ENCODE measurements at regions not wholly inside any gene's neighbourhood (a gene's known extent, or its start where the extent isn't known, plus 50 kb on each side); places are given as distances from the start of the nearest gene placed in this dataset.

DNA sequence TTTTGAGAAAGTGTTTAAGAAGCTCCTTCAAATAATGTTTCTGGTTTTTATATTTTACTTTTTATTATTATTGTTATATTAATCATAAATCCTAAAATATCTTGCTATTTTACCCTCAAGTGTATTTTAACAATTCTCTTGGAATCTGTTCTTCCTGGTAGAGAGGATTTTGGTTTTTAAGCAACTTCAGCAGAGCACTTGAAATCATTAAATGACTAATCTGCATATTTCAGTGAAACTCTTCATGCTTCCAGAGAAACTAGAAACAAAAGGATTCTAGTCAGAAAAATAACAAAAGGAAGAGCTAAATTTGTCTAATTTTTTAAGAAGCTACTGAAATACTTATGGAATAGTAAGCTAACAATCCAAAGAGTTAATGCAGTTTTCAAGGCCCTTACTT, 1057.3 kb downstream of the TLE1 start:
- H3K4me1 ChIP-seq (ENCODE audit: control insufficient read depth, insufficient read depth, low read length, poor library complexity, severe bottlenecking) = no peaks in the 10 kb centered on the region
- H3K27me3 ChIP-seq (replicated peaks; ENCODE audit: control insufficient read depth, insufficient read depth, low read length, poor library complexity, severe bottlenecking) = no peaks in the 10 kb centered on the region
- no peak for DNase-seq
- no peak overlapping the region for H3K4me3 ChIP-seq (ENCODE audit: insufficient read depth, low read depth, low read length, poor library complexity, severe bottlenecking)
- no peak overlapping the region for H3K27ac ChIP-seq (ENCODE audit: insufficient read depth, low read length, poor library complexity, severe bottlenecking)
- no peaks in the 10 kb centered on the region for H3K36me3 ChIP-seq (ENCODE audit: control insufficient read depth, insufficient read depth, low read length)
- H3K9me3 ChIP-seq (ENCODE audit: control insufficient read depth, low read length) = no peaks in the 10 kb centered on the region

DNA sequence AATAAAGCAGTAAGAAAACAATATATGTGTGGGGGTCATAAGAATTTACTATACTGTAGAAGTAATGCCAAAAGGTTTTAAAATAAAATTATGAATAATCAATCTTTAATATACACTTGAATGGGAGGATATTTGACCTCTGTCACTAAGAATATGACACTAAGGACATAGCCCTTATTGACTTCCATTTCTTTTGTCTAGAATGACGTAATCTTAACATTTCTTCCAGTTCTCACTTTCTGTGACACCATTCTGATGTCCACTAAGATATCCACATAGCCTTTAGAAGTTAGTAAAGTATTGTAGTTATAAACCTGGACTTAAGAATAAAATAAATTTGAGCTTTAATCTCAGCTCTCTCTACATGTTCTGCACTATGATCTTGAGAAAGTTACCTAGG, 1050.7 kb downstream of the TLE4 start:
- Histone ChIP-seq H3K36me3 (ENCODE audit: control insufficient read depth, insufficient read depth, low read length) (no peaks in the 10 kb centered on the region), H3K4me1 (ENCODE audit: control insufficient read depth, insufficient read depth, low read length, poor library complexity, severe bottlenecking) (no peaks in the 10 kb centered on the region), H3K4me3 (ENCODE audit: insufficient read depth, low read depth, low read length, poor library complexity, severe bottlenecking) (no peak overlapping the region), H3K27me3 (replicated peaks; ENCODE audit: control insufficient read depth, insufficient read depth, low read length, poor library complexity, severe bottlenecking) (no peaks in the 10 kb centered on the region), H3K27ac (ENCODE audit: insufficient read depth, low read length, poor library complexity, severe bottlenecking) (no peak overlapping the region), H3K9me3 (ENCODE audit: control insufficient read depth, low read length) (no peaks in the 10 kb centered on the region)
- DNase-seq = no peak

DNA sequence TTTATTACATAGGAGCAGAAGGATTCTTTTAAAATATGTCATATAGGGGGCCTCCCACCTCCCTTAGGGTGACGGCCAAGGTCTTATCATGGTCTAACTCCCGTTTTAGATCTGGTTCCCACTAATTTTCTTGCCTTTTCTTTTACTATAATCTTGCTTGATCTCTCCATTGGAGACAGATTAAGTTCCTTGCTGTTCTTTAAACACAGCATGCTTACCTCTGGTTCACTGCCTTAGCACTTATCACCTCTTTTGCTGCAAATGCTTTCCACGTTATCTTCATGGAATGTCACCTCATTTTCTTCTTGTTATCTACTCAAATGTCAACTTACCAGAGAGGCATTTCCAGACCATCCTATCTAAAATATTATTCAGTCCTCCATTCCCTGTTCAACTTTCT, 1047.6 kb downstream of the TLE4 start:
- no peaks in the 10 kb centered on the region for H3K4me1 ChIP-seq (ENCODE audit: control insufficient read depth, insufficient read depth, low read length, poor library complexity, severe bottlenecking)
- H3K27me3 ChIP-seq (replicated peaks; ENCODE audit: control insufficient read depth, insufficient read depth, low read length, poor library complexity, severe bottlenecking) = no peaks in the 10 kb centered on the region
- DNase-seq = no peak
- no peak overlapping the region for H3K4me3 ChIP-seq (ENCODE audit: insufficient read depth, low read depth, low read length, poor library complexity, severe bottlenecking)
- H3K36me3 ChIP-seq (ENCODE audit: control insufficient read depth, insufficient read depth, low read length) = no peaks in the 10 kb centered on the region
- H3K9me3 ChIP-seq (ENCODE audit: control insufficient read depth, low read length) = no peaks in the 10 kb centered on the region
- H3K27ac ChIP-seq (ENCODE audit: insufficient read depth, low read length, poor library complexity, severe bottlenecking) = no peak overlapping the region

DNA sequence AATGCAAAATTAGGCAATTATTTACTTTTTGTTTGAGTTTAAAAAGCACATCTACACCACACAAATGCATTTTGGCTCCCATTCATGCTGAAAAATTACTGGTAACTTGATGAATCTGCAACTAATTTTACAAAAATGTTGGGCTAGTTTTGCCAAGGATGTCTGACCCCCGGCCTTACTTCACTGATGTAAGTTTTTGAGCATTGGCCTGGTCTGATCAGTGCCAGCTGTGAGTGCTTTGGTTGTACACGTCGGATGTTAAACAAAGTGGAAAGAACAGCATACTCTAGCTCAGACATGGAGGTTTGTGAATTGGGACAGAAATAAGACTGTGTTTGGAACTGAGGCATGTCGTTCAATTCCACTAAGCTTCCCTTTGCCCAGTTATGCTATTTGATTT, 1044.2 kb downstream of the TLE4 start:
- no peak for DNase-seq
- H3K27me3 ChIP-seq (replicated peaks; ENCODE audit: control insufficient read depth, insufficient read depth, low read length, poor library complexity, severe bottlenecking) = no peaks in the 10 kb centered on the region
- H3K36me3 ChIP-seq (ENCODE audit: control insufficient read depth, insufficient read depth, low read length) = no peaks in the 10 kb centered on the region
- no peaks in the 10 kb centered on the region for H3K4me1 ChIP-seq (ENCODE audit: control insufficient read depth, insufficient read depth, low read length, poor library complexity, severe bottlenecking)
- no peaks in the 10 kb centered on the region for H3K9me3 ChIP-seq (ENCODE audit: control insufficient read depth, low read length)
- H3K27ac ChIP-seq (ENCODE audit: insufficient read depth, low read length, poor library complexity, severe bottlenecking) = no peak overlapping the region
- no peak overlapping the region for H3K4me3 ChIP-seq (ENCODE audit: insufficient read depth, low read depth, low read length, poor library complexity, severe bottlenecking)

DNA sequence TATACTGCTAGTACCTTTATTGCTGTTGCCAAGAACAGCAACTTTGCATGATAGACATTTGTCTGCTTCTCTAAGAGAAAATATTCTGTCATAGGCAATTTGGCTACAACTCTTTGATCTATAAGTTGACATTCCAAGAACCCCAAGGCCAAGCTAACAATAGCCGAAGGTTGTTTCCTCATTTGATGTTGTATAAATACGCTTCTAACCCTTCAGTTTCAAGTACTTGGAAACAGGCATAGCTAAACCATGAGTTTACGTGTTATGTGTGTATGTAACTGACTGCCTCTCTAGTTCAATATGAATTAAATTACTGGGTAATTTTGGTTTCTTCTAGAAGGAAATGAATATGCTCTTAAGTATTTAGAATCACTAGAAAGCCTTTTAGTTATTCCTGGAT, 1034.0 kb downstream of the TLE4 start:
- Histone ChIP-seq H3K9me3 (ENCODE audit: control insufficient read depth, low read length) (no peaks in the 10 kb centered on the region), H3K4me1 (ENCODE audit: control insufficient read depth, insufficient read depth, low read length, poor library complexity, severe bottlenecking) (no peaks in the 10 kb centered on the region), H3K27me3 (replicated peaks; ENCODE audit: control insufficient read depth, insufficient read depth, low read length, poor library complexity, severe bottlenecking) (no peaks in the 10 kb centered on the region), H3K36me3 (ENCODE audit: control insufficient read depth, insufficient read depth, low read length) (no peaks in the 10 kb centered on the region), H3K4me3 (ENCODE audit: insufficient read depth, low read depth, low read length, poor library complexity, severe bottlenecking) (no peak overlapping the region), H3K27ac (ENCODE audit: insufficient read depth, low read length, poor library complexity, severe bottlenecking) (no peak overlapping the region)
- no peak for DNase-seq

DNA sequence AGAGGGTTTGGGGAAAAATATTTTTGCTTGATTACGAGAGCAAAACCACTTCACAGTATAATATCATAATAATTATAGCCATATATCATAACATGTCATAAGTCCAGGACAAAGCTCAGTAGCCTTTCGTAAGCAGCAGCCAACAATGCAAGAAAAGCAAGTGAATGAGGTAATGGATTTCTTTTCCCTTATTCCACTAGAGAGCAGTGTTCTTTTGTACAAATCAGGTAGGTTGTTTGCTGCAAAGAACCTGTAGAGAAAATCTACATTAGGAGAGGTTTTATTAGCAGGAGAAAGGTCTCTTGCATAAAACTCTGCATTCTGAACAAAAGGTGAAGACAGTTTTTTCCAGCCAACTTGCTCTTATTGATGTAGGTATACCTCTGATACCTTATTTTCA, 1033.4 kb downstream of the TLE4 start:
- Histone ChIP-seq H3K36me3 (ENCODE audit: control insufficient read depth, insufficient read depth, low read length) (no peaks in the 10 kb centered on the region), H3K27me3 (replicated peaks; ENCODE audit: control insufficient read depth, insufficient read depth, low read length, poor library complexity, severe bottlenecking) (no peaks in the 10 kb centered on the region), H3K9me3 (ENCODE audit: control insufficient read depth, low read length) (no peaks in the 10 kb centered on the region), H3K27ac (ENCODE audit: insufficient read depth, low read length, poor library complexity, severe bottlenecking) (no peak overlapping the region), H3K4me3 (ENCODE audit: insufficient read depth, low read depth, low read length, poor library complexity, severe bottlenecking) (no peak overlapping the region), H3K4me1 (ENCODE audit: control insufficient read depth, insufficient read depth, low read length, poor library complexity, severe bottlenecking) (no peaks in the 10 kb centered on the region)
- DNase-seq = no peak

DNA sequence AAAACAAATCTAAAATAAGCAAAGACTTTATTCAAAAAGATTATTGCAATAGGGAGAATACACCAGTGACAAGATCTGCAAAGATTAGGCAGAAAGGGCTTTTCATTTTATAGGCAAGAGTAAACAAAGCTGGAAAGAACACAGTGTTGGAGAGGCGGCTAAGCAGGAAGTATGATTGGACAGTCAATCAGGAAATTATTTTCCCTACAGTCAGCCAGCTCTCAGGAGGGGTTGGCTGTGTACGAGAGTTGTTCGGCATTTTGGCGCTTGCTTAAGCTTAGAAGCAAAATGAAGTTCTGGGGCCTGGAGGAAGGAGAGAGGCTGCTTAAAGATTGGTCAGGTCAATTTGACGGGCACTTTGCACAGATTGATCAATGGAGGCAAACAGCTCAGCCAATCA, 1030.5 kb downstream of the TLE4 start:
- Histone ChIP-seq H3K4me3 (ENCODE audit: insufficient read depth, low read depth, low read length, poor library complexity, severe bottlenecking) (no peak overlapping the region), H3K27me3 (replicated peaks; ENCODE audit: control insufficient read depth, insufficient read depth, low read length, poor library complexity, severe bottlenecking) (no peaks in the 10 kb centered on the region), H3K9me3 (ENCODE audit: control insufficient read depth, low read length) (no peaks in the 10 kb centered on the region), H3K27ac (ENCODE audit: insufficient read depth, low read length, poor library complexity, severe bottlenecking) (no peak overlapping the region), H3K36me3 (ENCODE audit: control insufficient read depth, insufficient read depth, low read length) (no peaks in the 10 kb centered on the region), H3K4me1 (ENCODE audit: control insufficient read depth, insufficient read depth, low read length, poor library complexity, severe bottlenecking) (no peaks in the 10 kb centered on the region)
- DNase-seq = no peak

DNA sequence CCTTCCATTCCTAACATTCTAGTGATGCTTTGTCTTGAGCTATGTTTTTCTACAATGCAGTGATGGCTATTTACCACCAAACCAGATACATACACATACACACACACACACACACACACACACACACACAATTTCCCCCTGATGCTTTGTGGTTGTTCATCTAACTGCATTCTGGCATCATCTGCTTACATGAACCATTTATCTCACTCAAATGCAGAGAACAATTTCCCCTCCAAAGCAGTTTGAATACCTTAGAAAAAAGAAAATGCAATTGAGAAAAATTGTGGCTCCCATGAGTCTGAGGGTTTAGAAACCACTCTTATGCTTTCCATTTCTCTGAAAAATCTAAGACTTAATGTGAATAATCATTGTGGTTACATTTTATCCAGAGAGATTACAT, 1024.8 kb downstream of the TLE4 start:
- Histone ChIP-seq H3K4me3 (ENCODE audit: insufficient read depth, low read depth, low read length, poor library complexity, severe bottlenecking) (no peak overlapping the region), H3K27ac (ENCODE audit: insufficient read depth, low read length, poor library complexity, severe bottlenecking) (no peak overlapping the region), H3K9me3 (ENCODE audit: control insufficient read depth, low read length) (no peaks in the 10 kb centered on the region), H3K27me3 (replicated peaks; ENCODE audit: control insufficient read depth, insufficient read depth, low read length, poor library complexity, severe bottlenecking) (no peaks in the 10 kb centered on the region), H3K36me3 (ENCODE audit: control insufficient read depth, insufficient read depth, low read length) (no peaks in the 10 kb centered on the region), H3K4me1 (ENCODE audit: control insufficient read depth, insufficient read depth, low read length, poor library complexity, severe bottlenecking) (no peaks in the 10 kb centered on the region)
- no peak for DNase-seq

DNA sequence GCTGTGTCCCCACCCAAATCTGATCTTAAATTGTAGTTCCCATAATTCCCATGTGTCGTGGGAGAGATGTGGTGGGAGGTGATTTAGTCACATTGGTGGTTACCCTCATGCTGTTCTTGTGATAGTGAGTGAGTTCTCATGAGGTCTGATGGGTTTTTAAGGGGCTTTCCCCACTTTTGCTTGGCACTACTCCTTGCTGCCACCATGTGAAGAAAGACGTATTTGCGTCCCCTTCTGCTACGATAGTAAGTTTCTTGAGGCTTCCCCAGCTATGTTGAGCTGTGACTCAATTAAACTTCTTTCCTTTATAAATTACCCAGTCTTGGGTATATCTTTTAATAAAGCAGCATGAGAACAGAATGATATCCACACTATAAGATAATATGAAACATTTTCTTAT, 1023.4 kb downstream of the TLE4 start:
- no peak overlapping the region for H3K4me3 ChIP-seq (ENCODE audit: insufficient read depth, low read depth, low read length, poor library complexity, severe bottlenecking)
- no peaks in the 10 kb centered on the region for H3K4me1 ChIP-seq (ENCODE audit: control insufficient read depth, insufficient read depth, low read length, poor library complexity, severe bottlenecking)
- no peaks in the 10 kb centered on the region for H3K27me3 ChIP-seq (replicated peaks; ENCODE audit: control insufficient read depth, insufficient read depth, low read length, poor library complexity, severe bottlenecking)
- H3K27ac ChIP-seq (ENCODE audit: insufficient read depth, low read length, poor library complexity, severe bottlenecking) = no peak overlapping the region
- DNase-seq = no peak
- H3K36me3 ChIP-seq (ENCODE audit: control insufficient read depth, insufficient read depth, low read length) = no peaks in the 10 kb centered on the region
- H3K9me3 ChIP-seq (ENCODE audit: control insufficient read depth, low read length) = no peaks in the 10 kb centered on the region

DNA sequence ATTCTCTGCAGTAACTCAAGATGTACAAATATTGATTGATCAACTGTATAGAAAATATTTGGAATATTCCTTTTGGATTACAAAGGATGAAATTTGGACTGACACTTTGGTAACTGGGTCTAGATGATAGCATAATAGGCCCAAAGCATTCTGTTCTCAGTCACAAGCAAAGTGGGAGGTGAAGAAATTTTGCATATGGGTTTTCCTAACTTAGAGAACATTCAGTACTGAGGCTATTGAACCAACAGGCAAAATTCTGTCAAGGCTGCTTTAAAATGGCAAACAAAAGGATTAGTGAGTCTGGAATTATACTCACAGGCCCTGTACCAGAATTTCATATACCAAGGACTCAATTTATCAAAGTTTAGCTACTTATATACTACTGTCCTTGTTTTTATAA, 1020.6 kb downstream of the TLE4 start:
- Histone ChIP-seq H3K4me3 (ENCODE audit: insufficient read depth, low read depth, low read length, poor library complexity, severe bottlenecking) (no peak overlapping the region), H3K27ac (ENCODE audit: insufficient read depth, low read length, poor library complexity, severe bottlenecking) (no peak overlapping the region), H3K4me1 (ENCODE audit: control insufficient read depth, insufficient read depth, low read length, poor library complexity, severe bottlenecking) (no peaks in the 10 kb centered on the region), H3K9me3 (ENCODE audit: control insufficient read depth, low read length) (no peaks in the 10 kb centered on the region), H3K27me3 (replicated peaks; ENCODE audit: control insufficient read depth, insufficient read depth, low read length, poor library complexity, severe bottlenecking) (no peaks in the 10 kb centered on the region), H3K36me3 (ENCODE audit: control insufficient read depth, insufficient read depth, low read length) (no peaks in the 10 kb centered on the region)
- DNase-seq = no peak

DNA sequence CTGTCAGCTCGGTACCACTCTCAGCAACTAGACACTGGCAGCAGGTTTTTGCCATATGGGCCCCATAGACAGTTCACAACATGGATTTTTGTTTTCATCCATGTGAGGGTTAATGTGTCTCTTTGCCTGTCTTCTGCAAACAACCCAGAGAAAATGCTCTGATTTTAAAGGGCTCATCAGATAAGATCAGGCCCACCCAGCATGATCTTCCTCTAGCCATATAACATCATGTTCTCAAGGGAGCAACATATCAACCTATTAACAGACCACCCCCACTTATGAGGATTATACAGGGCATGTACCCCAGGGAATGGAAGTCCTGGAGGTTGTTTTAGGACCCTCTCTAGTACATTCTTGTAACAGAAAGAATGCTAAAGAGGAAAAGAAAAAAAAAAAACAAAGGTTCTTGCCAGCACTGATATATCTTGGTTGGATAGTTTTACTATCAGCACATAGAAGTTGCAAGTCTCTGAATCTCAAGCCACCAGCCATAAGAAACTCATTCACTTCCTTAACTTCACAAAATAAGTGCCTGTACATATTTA, 1015.1 kb downstream of the TLE4 start:
- DNase-seq = no peak
- Histone ChIP-seq H3K9me3 (ENCODE audit: control insufficient read depth, low read length) (no peaks in the 10 kb centered on the region), H3K4me1 (ENCODE audit: control insufficient read depth, insufficient read depth, low read length, poor library complexity, severe bottlenecking) (no peaks in the 10 kb centered on the region), H3K27me3 (replicated peaks; ENCODE audit: control insufficient read depth, insufficient read depth, low read length, poor library complexity, severe bottlenecking) (no peaks in the 10 kb centered on the region), H3K36me3 (ENCODE audit: control insufficient read depth, insufficient read depth, low read length) (no peaks in the 10 kb centered on the region), H3K27ac (ENCODE audit: insufficient read depth, low read length, poor library complexity, severe bottlenecking) (no peak overlapping the region), H3K4me3 (ENCODE audit: insufficient read depth, low read depth, low read length, poor library complexity, severe bottlenecking) (no peak overlapping the region)
